Tibial nerve (tissue), 4 donors: ENCODE measurements at regions not wholly inside any gene's neighbourhood (a gene's known extent, or its start where the extent isn't known, plus 50 kb on each side); places are given as distances from the start of the nearest gene placed in this dataset.

Experiments used
- DNase-seq, 2 donors: peaks; one replicate each; pipeline ENCODE4 v3.0.0-alpha.2; 2019; ENCODE audit warnings: low spot score in 2 of 2
- H3K27ac ChIP-seq, 4 donors: fragments of 200-600 bp; sonication (generic) in 3 of 4; one replicate each; pipeline ENCODE4 v1.5.1; 2017 to 2019; ENCODE audit warnings: mild to moderate bottlenecking in 1 of 4
- H3K27me3 ChIP-seq, 2 donors: fragments of 200-600 bp; sonication (generic) in 1 of 2; one replicate each; pipeline versions ENCODE4 v1.5.1 to v1.6.0; 2017 to 2019
- H3K36me3 ChIP-seq, 3 donors: fragments of 200-600 bp; sonication (generic); one replicate each; pipeline ENCODE4 v1.5.1; 2018 to 2019
- H3K4me1 ChIP-seq, 4 donors: fragments of 200-600 bp; sonication (generic) in 3 of 4; one replicate each; pipeline ENCODE4 v1.5.1; 2017 to 2019
- H3K4me3 ChIP-seq, 4 donors: fragments of 200-600 bp; sonication (generic) in 3 of 4; one replicate each; pipeline ENCODE4 v1.5.1; 2017 to 2019; ENCODE audit warnings: mild to moderate bottlenecking in 1 of 4, moderate library complexity in 1 of 4
- H3K9me3 ChIP-seq, 4 donors: fragments of 200-600 bp; sonication (generic) in 3 of 4; one replicate each; pipeline ENCODE4 v1.5.1; 2017 to 2019
- EP300 ChIP-seq, 2 donors: sonication (generic); formaldehyde crosslinking; IDR thresholded peaks; one replicate each; pipeline ENCODE4 v1.6.1; 2017; ENCODE audit warnings: antibody characterized with exemption in 2 of 2, mild to moderate bottlenecking in 1 of 2
- POLR2A ChIP-seq, 2 donors: fragments of 450-650 bp; IDR thresholded peaks; one replicate each; pipeline ENCODE4 v1.6.1; 2017; ENCODE audit warnings: antibody characterized with exemption in 2 of 2, mild to moderate bottlenecking in 2 of 2, moderate library complexity in 2 of 2
- WGBS, 2 donors: methylation state at CpG; one replicate each; pipeline ENCODE4 v1.1.5; 2018; 5-methylcytosine and 5-hydroxymethylcytosine counted together
- TF ChIP-seq, protein P1 (sequence below), 5 experiments: fragments of 200-600 bp in 3 of 5; fragments of 450-650 bp in 2 of 5; sonication (generic) in 3 of 5; IDR thresholded peaks; one replicate each; pipeline ENCODE4 v1.5.1; 2016 to 2019; ENCODE audit warnings: antibody characterized with exemption in 5 of 5, mild to moderate bottlenecking in 3 of 5, moderate library complexity in 2 of 5

DNA sequence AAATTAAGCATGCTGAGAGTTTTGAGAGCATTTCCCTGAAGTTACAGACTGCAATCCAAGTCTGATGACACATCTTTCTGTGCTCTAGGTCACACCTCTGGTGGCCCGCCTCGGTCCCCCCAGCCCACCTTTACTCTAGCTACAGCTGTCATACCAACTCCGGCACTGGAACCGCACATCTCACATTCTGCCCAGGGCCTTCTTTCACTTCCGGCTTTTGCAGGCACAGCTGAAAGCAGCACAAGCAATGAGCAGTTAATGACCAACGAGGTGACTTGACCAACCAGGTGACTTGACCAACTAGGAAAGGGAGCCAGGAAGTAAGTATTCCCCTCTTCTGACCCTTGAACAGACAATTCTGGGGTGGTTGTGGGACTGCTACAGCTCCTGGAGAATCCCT, 88.6 kb upstream of the MOCS1 start:
- 86 to 93% methylated on average over 6 of the region's 6 CpGs for WGBS, 2 donors
- Histone ChIP-seq H3K36me3 (no peaks in the 10 kb centered on the region), H3K27ac (no peak overlapping the region), H3K4me3 (no peak overlapping the region), H3K27me3 (no peaks in the 10 kb centered on the region), H3K4me1 (no peaks in the 10 kb centered on the region), H3K9me3 (peaks cover 0 to 23% (median 0%) of the 10 kb centered on the region in 4 donors)
- DNase-seq: no peak
- TF ChIP-seq EP300 (IDR thresholded peaks at IDR 0.05) (no peak), POLR2A (IDR thresholded peaks at IDR 0.05) (no peak)
- TF ChIP-seq, protein P1, sequence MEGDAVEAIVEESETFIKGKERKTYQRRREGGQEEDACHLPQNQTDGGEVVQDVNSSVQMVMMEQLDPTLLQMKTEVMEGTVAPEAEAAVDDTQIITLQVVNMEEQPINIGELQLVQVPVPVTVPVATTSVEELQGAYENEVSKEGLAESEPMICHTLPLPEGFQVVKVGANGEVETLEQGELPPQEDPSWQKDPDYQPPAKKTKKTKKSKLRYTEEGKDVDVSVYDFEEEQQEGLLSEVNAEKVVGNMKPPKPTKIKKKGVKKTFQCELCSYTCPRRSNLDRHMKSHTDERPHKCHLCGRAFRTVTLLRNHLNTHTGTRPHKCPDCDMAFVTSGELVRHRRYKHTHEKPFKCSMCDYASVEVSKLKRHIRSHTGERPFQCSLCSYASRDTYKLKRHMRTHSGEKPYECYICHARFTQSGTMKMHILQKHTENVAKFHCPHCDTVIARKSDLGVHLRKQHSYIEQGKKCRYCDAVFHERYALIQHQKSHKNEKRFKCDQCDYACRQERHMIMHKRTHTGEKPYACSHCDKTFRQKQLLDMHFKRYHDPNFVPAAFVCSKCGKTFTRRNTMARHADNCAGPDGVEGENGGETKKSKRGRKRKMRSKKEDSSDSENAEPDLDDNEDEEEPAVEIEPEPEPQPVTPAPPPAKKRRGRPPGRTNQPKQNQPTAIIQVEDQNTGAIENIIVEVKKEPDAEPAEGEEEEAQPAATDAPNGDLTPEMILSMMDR (IDR thresholded peaks at IDR 0.05): no peak

DNA sequence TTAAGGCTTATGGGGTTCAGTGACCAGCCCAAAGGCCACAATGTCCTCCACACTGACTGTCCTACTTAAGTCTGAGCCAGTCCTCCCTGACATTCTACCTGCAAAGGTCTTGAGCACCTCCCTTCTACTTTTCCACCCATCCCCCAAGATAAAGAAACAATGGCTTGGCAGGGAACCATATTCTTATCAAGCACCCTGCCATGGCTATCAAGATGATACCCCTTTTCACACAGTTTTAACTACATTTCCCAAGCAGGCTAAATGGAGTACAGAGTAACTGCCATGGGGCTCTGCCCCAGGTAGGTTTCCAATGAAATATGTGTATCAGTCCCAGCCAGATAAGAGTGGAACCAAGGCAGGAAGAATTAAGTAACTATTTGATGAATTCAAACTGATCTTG, 85.9 kb upstream of the MOCS1 start:
- Histone ChIP-seq H3K36me3 (no peaks in the 10 kb centered on the region), H3K27ac (no peak overlapping the region), H3K9me3 (peaks cover 0 to 43% (median 0%) of the 10 kb centered on the region in 4 donors), H3K4me1 (no peaks in the 10 kb centered on the region), H3K27me3 (no peaks in the 10 kb centered on the region), H3K4me3 (no peak overlapping the region)
- no peak for TF ChIP-seq EP300 (IDR thresholded peaks at IDR 0.05)
- no peak for TF ChIP-seq POLR2A (IDR thresholded peaks at IDR 0.05)
- TF ChIP-seq, protein P1 (IDR thresholded peaks at IDR 0.05): no peak
- DNase-seq: no peak

DNA sequence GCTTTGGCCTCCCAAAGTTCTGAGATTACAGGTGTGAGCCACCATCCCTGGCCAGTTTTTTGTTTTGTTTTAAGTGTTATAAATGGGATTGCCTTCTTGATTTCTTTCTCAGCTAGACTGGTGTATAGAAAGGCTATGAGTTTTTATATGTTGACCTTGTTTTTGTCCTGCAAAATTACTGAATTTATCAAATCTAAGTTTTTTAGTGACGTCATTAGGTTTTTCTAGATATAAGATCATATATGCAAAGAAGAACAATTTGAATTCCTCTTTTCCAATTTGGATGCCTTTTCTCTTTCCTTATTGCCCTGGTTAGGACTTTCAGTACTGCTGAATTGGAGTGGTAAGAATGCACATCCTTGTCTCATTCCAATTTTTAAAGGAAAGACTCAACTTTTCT, 81.3 kb upstream of the MOCS1 start:
- no peak overlapping the region for H3K27ac ChIP-seq
- no peak for DNase-seq
- 92 to 98% methylated on average over 1 of the region's 1 CpG for WGBS, 2 donors

DNA sequence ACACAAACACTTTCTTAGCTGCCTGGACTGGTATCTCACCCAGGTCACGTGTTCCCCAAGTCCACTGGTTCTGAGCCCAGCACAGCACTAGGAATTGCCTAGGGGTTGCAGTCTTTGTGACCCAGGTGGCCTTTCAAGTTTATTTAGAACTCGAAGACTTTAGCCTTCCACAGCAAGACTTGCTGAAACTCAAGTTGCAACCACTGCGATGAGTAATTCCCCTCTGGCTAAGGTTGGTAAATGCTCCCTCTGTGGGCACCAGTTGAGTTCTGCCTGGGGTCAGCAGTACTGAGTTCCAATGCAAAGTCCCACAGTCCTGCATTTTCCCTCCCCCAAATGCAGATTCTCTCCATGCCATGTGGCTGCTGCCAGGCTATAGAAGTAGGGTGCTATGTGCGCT, 77.6 kb upstream of the MOCS1 start:
- WGBS, 2 donors: 76 to 78% methylated on average over 4 of the region's 4 CpGs
- no peak for DNase-seq

More for the DNA sequence above, 81.3 kb upstream of the MOCS1 start:
- Histone ChIP-seq H3K9me3 (peaks cover 0 to 43% (median 0%) of the 10 kb centered on the region in 4 donors), H3K4me1 (no peaks in the 10 kb centered on the region), H3K36me3 (no peaks in the 10 kb centered on the region), H3K4me3 (no peak overlapping the region), H3K27me3 (no peaks in the 10 kb centered on the region)
- TF ChIP-seq EP300 (IDR thresholded peaks at IDR 0.05): no peak

DNA sequence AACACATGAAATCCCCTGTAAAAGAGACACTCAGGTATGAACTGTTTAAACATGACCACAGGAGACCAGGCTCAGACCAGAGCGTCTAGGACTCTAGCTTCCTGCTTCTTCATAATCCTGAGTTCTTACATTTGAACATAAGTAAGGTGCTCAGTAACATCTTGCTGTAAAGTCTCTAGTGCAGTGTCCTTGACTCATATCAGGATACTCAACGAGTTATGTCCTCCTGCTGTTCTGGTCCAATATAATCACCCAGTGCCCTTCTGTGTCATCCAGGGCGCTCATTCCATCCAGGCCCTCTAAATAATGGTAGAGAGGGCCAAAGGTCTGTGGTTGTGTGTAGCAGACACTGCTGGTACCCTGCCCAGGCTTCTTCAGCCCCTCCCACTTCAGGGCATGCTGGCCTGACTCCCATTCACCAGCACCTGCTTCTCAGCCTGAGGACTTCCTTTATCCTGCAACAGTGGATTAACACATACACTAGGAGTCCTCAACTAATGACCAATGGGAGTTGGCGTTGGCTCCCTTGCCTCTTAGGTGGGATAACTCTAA, 66.8 kb upstream of the MOCS1 start:
- no peak for DNase-seq
- 74 to 77% methylated on average over 4 of the region's 4 CpGs for WGBS, 2 donors

More for the DNA sequence above, 77.6 kb upstream of the MOCS1 start:
- Histone ChIP-seq H3K4me1 (no peaks in the 10 kb centered on the region), H3K36me3 (no peaks in the 10 kb centered on the region), H3K27ac (no peak overlapping the region), H3K27me3 (no peaks in the 10 kb centered on the region), H3K4me3 (no peak overlapping the region), H3K9me3 (peaks cover 0 to 21% (median 0%) of the 10 kb centered on the region in 4 donors)
- TF ChIP-seq, protein P1 (IDR thresholded peaks at IDR 0.05): no peak
- TF ChIP-seq EP300 (IDR thresholded peaks at IDR 0.05) (no peak), POLR2A (IDR thresholded peaks at IDR 0.05) (no peak)

More for the DNA sequence above, 66.8 kb upstream of the MOCS1 start:
- no peaks in the 10 kb centered on the region for H3K27me3 ChIP-seq
- H3K4me1 ChIP-seq: no peaks in the 10 kb centered on the region
- H3K4me3 ChIP-seq: no peak overlapping the region
- TF ChIP-seq, protein P1 (IDR thresholded peaks at IDR 0.05): no peak
- TF ChIP-seq POLR2A (IDR thresholded peaks at IDR 0.05) (no peak), EP300 (IDR thresholded peaks at IDR 0.05) (no peak)
- no peak overlapping the region for H3K27ac ChIP-seq
- no peaks in the 10 kb centered on the region for H3K36me3 ChIP-seq
- peaks cover 0 to 34% (median 0%) of the 10 kb centered on the region in 4 donors for H3K9me3 ChIP-seq
